ENCODE measurements at regions not wholly inside any gene's neighbourhood (a gene's known extent, or its start where the extent isn't known, plus 50 kb on each side); places are given as distances from the start of the nearest gene placed in this dataset.

DNA sequence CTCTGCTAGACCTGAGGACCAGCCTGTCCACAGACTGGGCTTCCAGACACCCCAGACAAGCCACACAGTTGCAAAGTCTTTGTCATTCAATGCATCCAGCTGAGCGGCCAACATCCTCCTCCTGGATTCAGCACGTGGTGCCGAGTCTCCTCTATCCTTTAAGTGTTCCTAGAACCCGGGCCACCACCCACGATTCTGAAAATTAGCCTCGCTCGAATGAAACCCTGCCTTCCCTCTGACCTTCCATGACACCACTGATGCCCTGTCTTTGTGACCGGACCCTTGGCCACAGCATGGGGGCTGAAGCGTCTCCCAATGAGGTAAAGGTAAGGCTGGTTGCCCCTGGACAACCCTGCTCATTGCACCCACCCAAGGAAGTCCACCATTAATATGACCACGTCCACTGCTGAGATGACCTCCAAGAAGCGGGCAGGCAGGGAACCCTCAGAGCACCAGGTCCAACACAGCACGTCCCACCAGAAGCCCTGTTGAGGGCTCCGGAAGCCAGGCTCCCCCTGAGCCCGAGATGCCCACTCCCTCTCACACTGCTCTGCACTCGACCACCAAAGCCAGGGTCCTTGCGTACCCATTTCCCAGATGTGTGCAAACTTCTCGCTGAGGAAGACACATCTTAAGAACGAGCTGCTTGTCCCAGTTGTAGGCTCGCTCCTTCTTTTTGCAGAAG is 279.0 kb downstream of the CTTN start:
- no peak overlapping the region for H3K9ac ChIP-seq (ENCODE audit: insufficient read depth, low read depth, low read length)
- in situ Hi-C loops (cut with HindIII; ENCODE audit: extremely low pct_ligation_motif_present, low pct_unique_long_range_greater_than_20kb) = no loop called here
- H3K79me2 ChIP-seq (ENCODE audit: insufficient read depth, low read length) = no peaks in the 10 kb centered on the region
- ChIA-PET POLR2A (no interaction called here), CTCF (ENCODE audit: low intra/inter-chr PET ratio, low total read pairs) (no interaction called here)
- no peak overlapping the region for H3K27ac ChIP-seq (ENCODE audit: extremely low read length, insufficient read depth, low read length)
- BruUV-seq (replicated peaks) = no TSS peak
- H3K4me2 ChIP-seq (ENCODE audit: low read depth, low read length) = no peak overlapping the region
- FAIRE-seq (no peak), ATAC-seq (no peak), DNase-seq (ENCODE audit: low spot score) (no peak)
- H3K4me1 ChIP-seq (ENCODE audit: insufficient read depth, low read length) = no peaks in the 10 kb centered on the region
- no peaks in the 10 kb centered on the region for H3K9me3 ChIP-seq (ENCODE audit: low read length)
- no peaks in the 10 kb centered on the region for H3K27me3 ChIP-seq (ENCODE audit: control insufficient read depth in 1 of 2, insufficient read depth in 2 of 2, low read length in 2 of 2)
- WGBS (ENCODE audit: low lambda C conversion rate) = 94% methylated on average over 11 of the region's 19 CpGs
- TF ChIP-seq HNRNPLL (IDR thresholded peaks at IDR 0.05; ENCODE audit: low read depth, low read length, poor library complexity, severe bottlenecking) = no peak
- no peak for TF ChIP-seq ZBTB21 (CRISPR knock-in tag; IDR thresholded peaks at IDR 0.05)
- no peak for TF ChIP-seq HOXA3 (CRISPR knock-in tag; IDR thresholded peaks at IDR 0.05)
- TF ChIP-seq, protein P1, sequence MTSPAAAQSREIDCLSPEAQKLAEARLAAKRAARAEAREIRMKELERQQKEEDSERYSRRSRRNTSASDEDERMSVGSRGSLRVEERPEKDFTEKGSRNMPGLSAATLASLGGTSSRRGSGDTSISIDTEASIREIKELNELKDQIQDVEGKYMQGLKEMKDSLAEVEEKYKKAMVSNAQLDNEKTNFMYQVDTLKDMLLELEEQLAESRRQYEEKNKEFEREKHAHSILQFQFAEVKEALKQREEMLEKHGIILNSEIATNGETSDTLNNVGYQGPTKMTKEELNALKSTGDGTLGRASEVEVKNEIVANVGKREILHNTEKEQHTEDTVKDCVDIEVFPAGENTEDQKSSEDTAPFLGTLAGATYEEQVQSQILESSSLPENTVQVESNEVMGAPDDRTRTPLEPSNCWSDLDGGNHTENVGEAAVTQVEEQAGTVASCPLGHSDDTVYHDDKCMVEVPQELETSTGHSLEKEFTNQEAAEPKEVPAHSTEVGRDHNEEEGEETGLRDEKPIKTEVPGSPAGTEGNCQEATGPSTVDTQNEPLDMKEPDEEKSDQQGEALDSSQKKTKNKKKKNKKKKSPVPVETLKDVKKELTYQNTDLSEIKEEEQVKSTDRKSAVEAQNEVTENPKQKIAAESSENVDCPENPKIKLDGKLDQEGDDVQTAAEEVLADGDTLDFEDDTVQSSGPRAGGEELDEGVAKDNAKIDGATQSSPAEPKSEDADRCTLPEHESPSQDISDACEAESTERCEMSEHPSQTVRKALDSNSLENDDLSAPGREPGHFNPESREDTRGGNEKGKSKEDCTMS (CRISPR knock-in tag; conservative IDR thresholded peaks at IDR 0.05) = no peak
- TF ChIP-seq ZNF205 (CRISPR knock-in tag; IDR thresholded peaks at IDR 0.05) = no peak
- TF ChIP-seq, protein P2, sequence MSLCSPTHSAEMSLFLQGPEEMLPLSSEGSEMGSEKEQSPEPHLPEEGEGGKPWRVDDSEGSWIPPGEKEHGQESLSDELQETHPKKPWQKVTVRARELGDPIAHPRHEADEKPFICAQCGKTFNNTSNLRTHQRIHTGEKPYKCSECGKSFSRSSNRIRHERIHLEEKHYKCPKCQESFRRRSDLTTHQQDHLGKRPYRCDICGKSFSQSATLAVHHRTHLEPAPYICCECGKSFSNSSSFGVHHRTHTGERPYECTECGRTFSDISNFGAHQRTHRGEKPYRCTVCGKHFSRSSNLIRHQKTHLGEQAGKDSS (CRISPR knock-in tag; IDR thresholded peaks at IDR 0.05; ENCODE audit: borderline replicate concordance, low read depth) = no peak
- TF ChIP-seq, protein P3, sequence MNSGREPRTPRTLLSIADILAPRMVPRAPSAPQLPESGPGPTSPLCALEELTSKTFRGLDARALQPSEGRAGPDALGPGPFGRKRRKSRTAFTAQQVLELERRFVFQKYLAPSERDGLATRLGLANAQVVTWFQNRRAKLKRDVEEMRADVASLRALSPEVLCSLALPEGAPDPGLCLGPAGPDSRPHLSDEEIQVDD (CRISPR knock-in tag; IDR thresholded peaks at IDR 0.05; ENCODE audit: borderline replicate concordance) = no peak
- TF ChIP-seq ZNF235 (CRISPR knock-in tag; IDR thresholded peaks at IDR 0.05; ENCODE audit: borderline replicate concordance) = no peak
- peaks cover 3% of the 10 kb centered on the region; the same call in 1 of the 2 replicates for H4K20me1 ChIP-seq (ENCODE audit: insufficient read depth, low read length)
- H3K4me3 ChIP-seq (replicated peaks in 1 of 3; ENCODE audit: insufficient read depth in 1 of 3, low read depth in 2 of 3, low read length in 3 of 3) = no peak overlapping the region
- intact Hi-C loops (cut with micrococcal nuclease; ENCODE audit: unreplicated experiment) = no loop called here
- H3K36me3 ChIP-seq (replicated peaks in 1 of 2; ENCODE audit: control insufficient read depth in 1 of 2, insufficient read depth in 2 of 2, low read length in 2 of 2) = peaks cover 2 to 8% of the 10 kb centered on the region in 2 experiments; a peak in 3 of 5 replicates
- H2AFZ ChIP-seq (ENCODE audit: low read length) = no peak overlapping the region
